Adrenal gland (tissue), 5 donors: ENCODE measurements at regions not wholly inside any gene's neighbourhood (a gene's known extent, or its start where the extent isn't known, plus 50 kb on each side); places are given as distances from the start of the nearest gene placed in this dataset.

Experiments
- POLR2A ChIP-seq, 2 donors: fragments of 450-650 bp; IDR thresholded peaks; one replicate each; pipeline ENCODE4 v1.6.1; 2017; ENCODE audit warnings: antibody characterized with exemption in 2 of 2, mild to moderate bottlenecking in 2 of 2, moderate library complexity in 1 of 2
- TF ChIP-seq, protein P1 (sequence below), 6 experiments: fragments of 450-650 bp in 4 of 6; fragments of 200-600 bp in 2 of 6; sonication (generic) in 1 of 6; IDR thresholded peaks; 1 replicate in 5 of 6; 2 replicates in 1 of 6; pipeline versions ENCODE4 v1.5.1 to v1.8.0; 2016 to 2021; ENCODE audit warnings: antibody characterized with exemption in 6 of 6, mild to moderate bottlenecking in 2 of 6, moderate library complexity in 1 of 6
- donor health status: DM: no; HTN: no; CAD: no.

DNA sequence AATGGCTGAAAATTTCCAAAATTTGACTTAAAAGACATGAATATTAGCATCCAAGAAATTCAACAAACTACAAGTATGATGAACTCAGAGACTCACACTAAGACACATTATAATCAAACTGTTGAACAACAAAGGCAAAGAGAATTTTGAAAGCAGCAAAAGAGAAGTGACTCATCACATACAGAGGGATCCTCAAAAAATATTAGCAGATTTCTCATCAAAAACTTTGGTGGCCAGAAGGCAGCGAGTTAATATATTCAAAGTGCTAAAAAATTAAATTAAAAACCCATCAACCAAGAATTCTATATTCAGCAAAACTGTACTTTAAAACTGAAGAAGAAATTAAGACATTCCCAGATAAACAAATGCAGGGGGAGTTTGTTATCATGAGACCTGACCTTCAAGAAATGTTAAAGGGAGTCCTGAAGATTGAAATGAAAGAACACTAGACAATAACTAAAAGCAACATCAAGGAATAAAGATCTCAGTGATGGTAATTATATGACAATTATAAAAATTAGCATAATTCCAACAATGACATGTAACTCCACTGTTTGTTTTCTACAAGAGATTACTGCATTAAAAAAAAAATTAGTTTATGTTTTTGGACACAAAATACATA is 150.0 kb downstream of the RNASET2 start:
- TF ChIP-seq, protein P1, sequence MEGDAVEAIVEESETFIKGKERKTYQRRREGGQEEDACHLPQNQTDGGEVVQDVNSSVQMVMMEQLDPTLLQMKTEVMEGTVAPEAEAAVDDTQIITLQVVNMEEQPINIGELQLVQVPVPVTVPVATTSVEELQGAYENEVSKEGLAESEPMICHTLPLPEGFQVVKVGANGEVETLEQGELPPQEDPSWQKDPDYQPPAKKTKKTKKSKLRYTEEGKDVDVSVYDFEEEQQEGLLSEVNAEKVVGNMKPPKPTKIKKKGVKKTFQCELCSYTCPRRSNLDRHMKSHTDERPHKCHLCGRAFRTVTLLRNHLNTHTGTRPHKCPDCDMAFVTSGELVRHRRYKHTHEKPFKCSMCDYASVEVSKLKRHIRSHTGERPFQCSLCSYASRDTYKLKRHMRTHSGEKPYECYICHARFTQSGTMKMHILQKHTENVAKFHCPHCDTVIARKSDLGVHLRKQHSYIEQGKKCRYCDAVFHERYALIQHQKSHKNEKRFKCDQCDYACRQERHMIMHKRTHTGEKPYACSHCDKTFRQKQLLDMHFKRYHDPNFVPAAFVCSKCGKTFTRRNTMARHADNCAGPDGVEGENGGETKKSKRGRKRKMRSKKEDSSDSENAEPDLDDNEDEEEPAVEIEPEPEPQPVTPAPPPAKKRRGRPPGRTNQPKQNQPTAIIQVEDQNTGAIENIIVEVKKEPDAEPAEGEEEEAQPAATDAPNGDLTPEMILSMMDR (IDR thresholded peaks at IDR 0.05), result no peak
- TF ChIP-seq POLR2A (IDR thresholded peaks at IDR 0.05), result no peak
